Gastrocnemius medialis (tissue), 4 donors: ENCODE measurements at regions not wholly inside any gene's neighbourhood (a gene's known extent, or its start where the extent isn't known, plus 50 kb on each side); places are given as distances from the start of the nearest gene placed in this dataset.

Experiments used
- CTCF ChIP-seq, 5 experiments: fragments of 450-650 bp in 3 of 5; fragments of 200-600 bp in 2 of 5; sonication (generic) in 2 of 5; IDR thresholded peaks in 4 of 5; conservative IDR thresholded peaks in 1 of 5; 1 replicate in 4 of 5; 2 replicates in 1 of 5; pipeline ENCODE4 v1.5.1; 2016 to 2019; ENCODE audit warnings: antibody characterized with exemption in 5 of 5, mild to moderate bottlenecking in 3 of 5, moderate library complexity in 3 of 5
- POLR2A ChIP-seq, 2 donors: fragments of 450-650 bp; IDR thresholded peaks; one replicate each; pipeline ENCODE4 v1.6.1; 2017; ENCODE audit warnings: antibody characterized with exemption in 2 of 2, mild to moderate bottlenecking in 2 of 2, moderate library complexity in 2 of 2

- no peak for TF ChIP-seq POLR2A (IDR thresholded peaks at IDR 0.05)
- TF ChIP-seq CTCF (IDR thresholded peaks at IDR 0.05 in 4 of 5, conservative IDR thresholded peaks at IDR 0.05 in 1 of 5) = no peak
Measured at GRCh38 chr6:170172825-170173256, 118.0 kb downstream of the DLL1 start.
